AML-193 (cell line): ENCODE measurements at regions not wholly inside any gene's neighbourhood (a gene's known extent, or its start where the extent isn't known, plus 50 kb on each side); places are given as distances from the start of the nearest gene placed in this dataset.
A peak's percentile ranks its signal among the peaks of the same experiment; 100 is the strongest.

Experiments
- DNase-seq, 2 experiments: peaks; one replicate each; lab custom pipeline; 2025; lab: John Stamatoyannopoulos, UW

- DNase-seq, result no peak
These were observed 368.5 kb downstream of the GPM6A start for GRCh38 chr4:175443547-175443946.

DNA sequence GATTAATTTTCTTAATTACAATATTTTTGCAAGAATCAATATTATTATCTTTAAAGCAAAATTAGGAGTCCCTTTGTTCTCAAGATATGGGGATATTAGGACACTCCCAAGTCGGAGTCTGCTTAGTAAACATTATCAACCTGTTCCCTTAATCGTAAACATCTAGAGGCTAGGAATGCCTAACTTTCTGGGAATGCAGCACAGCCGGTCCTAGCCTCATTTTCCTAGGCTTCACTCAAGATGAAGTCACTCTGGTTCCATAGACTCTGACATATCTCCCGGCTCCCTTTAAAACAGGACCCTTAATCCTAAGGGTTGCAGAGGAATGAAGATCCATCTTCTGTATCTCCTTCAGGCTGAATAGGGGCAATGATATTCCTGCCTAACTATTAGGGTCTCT, 367.6 kb downstream of the GPM6A start:
- no peak for DNase-seq

DNA sequence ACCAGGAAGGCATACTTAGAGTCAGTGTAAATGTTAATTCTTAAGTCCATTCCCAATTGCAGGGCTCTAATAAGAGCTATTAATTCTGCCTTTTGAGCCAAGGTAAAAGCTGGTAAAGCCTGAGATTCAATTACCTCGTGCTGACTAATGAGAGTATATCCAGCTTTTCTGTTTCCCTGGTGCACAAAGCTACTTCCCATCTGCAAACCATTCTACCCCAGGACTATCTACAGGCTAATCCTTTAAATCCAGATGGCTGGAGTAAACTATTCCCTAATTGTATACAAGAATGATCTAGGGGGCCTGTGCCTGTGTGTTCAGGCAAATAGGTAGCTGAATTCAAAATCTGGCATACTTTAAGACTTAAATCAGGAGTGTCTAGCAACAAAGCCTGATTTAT, 365.0 kb downstream of the GPM6A start:
- DNase-seq, result no peak

GRCh38 chr4:175450446-175450845, 361.6 kb downstream of the GPM6A start:
- DNase-seq, result no peak

GRCh38 chr4:175451238-175451965, 360.7 kb downstream of the GPM6A start:
- DNase-seq, result no peak

DNA sequence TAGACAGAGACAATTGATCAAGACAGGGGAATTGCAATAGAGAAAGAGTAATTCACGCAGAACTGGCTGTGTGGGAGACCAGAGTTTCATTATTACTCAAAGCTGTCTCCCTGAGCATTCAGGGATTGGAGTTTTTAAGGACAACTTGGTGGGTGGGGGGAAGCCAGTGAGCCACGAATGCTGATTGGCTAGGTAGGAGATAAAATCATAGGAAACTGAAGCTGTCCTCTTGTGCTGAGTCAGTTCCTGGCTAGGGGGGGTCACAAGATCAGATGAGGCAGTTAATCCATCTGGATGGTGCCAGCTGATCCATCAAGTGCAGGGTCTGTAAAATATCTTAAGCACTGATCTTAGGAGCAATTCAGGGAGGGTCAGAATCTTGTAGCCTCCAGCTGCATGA, 358.6 kb downstream of the GPM6A start:
- no peak for DNase-seq

- no peak for DNase-seq
These were observed 355.9 kb downstream of the GPM6A start for GRCh38 chr4:175456131-175456530.

- DNase-seq, result no peak
These were observed 354.1 kb downstream of the GPM6A start for GRCh38 chr4:175457956-175458355.

DNA sequence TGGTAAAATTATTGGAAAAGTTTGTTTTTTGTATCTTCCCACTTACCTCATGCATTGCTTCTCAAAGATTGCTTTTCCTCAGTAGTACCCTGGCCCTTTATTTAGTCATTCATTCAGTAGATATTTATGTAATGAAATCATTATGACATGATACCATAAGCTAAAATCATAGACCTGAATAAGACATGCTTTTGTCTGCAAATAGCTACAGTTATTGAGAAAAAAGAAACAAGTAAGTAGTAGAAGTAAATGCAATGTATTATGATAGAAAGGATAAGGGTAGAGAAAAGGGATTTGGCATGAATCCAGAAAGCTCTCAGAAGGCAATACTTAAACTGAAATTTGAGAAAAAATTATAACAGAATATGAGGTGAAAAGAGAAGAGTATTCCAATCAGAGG, 352.5 kb downstream of the GPM6A start:
- no peak for DNase-seq

DNA sequence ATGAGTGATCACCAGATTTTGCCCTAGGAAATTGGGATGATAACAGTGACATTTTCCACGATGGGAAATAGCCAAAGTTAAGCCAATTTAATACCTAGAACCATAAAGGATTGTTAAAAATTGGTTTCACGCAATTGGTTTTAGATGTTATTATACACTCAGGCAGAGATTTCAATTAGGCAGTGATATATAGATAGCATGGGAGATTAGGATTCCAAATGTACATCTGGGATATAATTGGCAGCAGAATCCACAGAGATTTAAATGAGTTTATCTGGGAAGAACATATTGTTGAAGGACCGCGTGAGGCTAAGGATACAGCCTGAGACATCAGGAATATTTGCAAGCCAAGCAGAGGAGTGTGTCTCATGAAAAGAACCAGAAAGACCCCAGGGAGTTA, 351.6 kb downstream of the GPM6A start:
- DNase-seq, result no peak

DNA sequence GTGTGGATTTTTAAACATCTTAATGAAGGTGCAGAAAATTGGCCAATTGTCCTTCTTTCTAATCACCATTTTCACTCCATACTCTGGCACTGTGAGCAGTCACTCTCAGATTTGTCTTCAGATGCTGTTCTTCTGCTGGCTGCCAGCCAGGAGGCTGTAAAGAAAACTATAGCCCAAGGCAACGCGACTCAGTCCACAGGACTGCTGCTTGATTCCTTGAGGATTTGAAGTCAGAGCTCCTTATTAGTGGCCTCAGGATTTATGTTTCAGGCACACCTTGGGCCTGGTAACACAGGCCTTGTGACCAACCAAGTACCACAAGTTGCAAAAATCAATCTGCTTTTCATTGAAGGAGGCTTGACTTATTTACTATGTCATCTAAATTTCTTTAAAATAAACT, 342.6 kb downstream of the GPM6A start:
- DNase-seq, result no peak

GRCh38 chr4:175470131-175470530, 341.9 kb downstream of the GPM6A start:
- no peak for DNase-seq

- no peak for DNase-seq
These were observed 331.7 kb downstream of the GPM6A start for GRCh38 chr4:175480404-175480803.

- DNase-seq, result no peak
These were observed 312.2 kb downstream of the GPM6A start for GRCh38 chr4:175499735-175500352.

DNA sequence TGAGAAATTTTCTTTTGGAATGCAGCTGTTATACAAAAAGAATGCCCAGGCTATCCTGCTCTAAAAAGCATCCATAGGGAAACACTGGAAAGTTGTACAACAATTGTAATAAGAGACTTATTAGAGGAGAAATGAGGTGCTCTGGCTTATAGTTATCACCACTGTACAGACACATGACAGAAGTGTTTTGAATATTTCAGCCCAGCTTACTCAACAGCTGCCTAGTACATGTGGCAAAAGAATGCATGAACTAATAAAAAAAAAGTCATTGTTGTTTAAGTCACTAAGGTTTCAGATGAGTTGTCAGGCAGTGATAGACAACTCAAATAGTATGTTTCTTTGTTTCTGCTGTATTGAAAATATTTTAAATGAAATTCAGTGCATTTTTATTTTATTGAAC, 307.7 kb downstream of the GPM6A start:
- no peak for DNase-seq

DNA sequence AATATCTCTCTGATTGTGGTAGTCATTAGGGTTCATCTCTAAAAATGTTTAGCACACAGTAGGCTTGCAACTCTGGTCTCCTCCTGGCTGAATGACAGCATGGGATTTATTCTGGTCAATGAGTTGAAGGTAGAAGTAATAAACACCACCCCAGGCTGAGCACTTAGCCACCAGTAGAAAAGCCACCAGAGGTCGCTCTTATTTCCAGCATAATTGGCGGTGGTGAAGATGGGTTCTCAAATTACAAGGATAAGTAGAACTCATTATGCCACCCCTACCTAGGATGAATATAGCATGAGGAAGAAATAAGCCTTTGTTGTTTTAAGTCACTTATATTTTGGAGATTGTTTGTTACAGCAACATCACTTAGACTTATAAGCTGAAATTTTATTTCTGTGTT, 302.7 kb downstream of the GPM6A start:
- DNase-seq, result peak; percentile 7 to 13

- no peak for DNase-seq
These were observed 300.2 kb downstream of the GPM6A start for GRCh38 chr4:175511861-175512260.

DNA sequence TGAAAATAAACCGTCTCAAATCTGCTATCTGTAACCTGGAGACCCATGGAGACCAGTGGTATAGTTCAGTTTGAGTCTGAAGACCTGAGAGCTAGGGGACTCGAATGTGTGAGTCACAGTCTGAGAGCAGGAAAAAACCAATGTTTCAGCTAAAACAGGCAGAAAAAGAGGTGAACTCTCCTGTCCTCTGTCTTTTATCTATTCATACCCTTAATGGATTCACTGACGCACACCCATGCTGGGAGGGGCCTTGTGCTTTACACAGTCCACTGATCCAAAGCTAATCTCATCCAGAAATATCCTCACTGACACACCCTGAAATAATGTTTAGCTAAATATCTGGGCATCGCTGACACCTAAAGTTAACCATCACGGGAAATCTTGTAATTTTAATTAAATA, 297.9 kb downstream of the GPM6A start:
- no peak for DNase-seq

DNA sequence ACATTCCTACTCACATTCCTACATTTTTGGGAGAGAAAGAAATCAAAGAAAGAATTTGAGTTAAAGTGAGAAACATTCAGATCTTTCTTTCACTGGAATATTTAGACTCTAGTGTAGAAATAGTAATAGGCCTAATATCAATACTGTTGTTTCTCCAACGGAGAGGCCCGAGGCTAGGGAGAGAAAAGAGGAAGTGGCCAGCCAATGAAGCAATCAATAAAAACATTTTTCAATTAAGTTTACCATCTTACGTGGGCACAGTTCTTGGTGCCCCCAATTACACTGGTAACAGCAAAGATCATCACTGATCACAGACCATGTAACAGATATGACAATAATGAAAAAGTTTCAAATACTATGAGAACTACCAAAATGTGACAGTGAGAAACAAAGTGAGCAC, 281.4 kb downstream of the GPM6A start:
- DNase-seq, result no peak

GRCh38 chr4:175531405-175532091, 280.5 kb downstream of the GPM6A start:
- DNase-seq, result no peak

- peak; percentile 49 to 57 for DNase-seq
These were observed 275.1 kb downstream of the GPM6A start for GRCh38 chr4:175536852-175537453.

- DNase-seq, result no peak
These were observed 272.6 kb downstream of the GPM6A start for GRCh38 chr4:175539498-175539897.

DNA sequence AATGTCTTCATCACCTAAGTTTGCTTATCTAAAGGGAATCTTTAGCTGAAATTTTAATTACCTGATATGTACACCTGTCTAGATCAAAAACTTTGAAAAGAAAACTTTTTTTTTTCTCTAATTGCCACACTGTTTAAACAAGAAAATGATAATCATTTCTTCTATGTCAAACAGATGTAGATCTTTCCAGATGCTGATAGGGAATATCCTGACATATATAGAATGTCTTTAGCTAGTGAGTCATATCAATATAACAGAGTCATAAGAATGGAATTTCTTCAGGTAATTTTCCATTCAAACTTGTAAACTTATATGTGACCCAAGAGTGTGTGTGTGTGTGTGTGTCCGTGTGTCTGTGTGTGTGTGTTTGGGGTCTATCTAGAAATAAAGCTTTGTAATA, 271.9 kb downstream of the GPM6A start:
- no peak for DNase-seq
